ENCODE measurements at regions not wholly inside any gene's neighbourhood (a gene's known extent, or its start where the extent isn't known, plus 50 kb on each side); places are given as distances from the start of the nearest gene placed in this dataset.

GRCh38 chr7:42792841-42793240 lies 119.0 kb downstream of the C7orf25 start:
- H3K4me3 ChIP-seq (ENCODE audit: low read depth, low read length), result no peak overlapping the region
- TF ChIP-seq, protein P1, sequence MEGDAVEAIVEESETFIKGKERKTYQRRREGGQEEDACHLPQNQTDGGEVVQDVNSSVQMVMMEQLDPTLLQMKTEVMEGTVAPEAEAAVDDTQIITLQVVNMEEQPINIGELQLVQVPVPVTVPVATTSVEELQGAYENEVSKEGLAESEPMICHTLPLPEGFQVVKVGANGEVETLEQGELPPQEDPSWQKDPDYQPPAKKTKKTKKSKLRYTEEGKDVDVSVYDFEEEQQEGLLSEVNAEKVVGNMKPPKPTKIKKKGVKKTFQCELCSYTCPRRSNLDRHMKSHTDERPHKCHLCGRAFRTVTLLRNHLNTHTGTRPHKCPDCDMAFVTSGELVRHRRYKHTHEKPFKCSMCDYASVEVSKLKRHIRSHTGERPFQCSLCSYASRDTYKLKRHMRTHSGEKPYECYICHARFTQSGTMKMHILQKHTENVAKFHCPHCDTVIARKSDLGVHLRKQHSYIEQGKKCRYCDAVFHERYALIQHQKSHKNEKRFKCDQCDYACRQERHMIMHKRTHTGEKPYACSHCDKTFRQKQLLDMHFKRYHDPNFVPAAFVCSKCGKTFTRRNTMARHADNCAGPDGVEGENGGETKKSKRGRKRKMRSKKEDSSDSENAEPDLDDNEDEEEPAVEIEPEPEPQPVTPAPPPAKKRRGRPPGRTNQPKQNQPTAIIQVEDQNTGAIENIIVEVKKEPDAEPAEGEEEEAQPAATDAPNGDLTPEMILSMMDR (IDR thresholded peaks at IDR 0.05; ENCODE audit: borderline replicate concordance, insufficient read depth, low read depth, low read length), result no peak

DNA sequence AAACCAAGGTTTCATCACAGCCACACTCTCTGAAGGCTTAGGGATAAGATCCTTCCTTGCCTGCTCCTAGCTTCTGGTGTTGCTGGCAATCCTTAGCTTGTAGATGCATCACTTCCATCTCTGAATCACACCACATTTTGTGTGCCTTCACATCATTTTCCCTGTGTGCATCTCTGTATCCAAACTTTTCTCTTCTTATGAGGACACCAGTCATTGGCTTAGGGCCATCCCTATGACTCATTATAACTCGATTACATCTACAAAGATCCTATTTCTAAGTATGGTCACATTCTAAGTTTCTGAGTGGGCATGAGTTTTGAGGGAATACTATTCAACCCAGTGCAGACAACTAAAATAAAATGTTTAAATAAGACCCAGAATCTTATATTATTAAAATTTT lies 121.7 kb downstream of the C7orf25 start:
- TF ChIP-seq, protein P1 (IDR thresholded peaks at IDR 0.05; ENCODE audit: borderline replicate concordance, insufficient read depth, low read depth, low read length), result no peak

DNA sequence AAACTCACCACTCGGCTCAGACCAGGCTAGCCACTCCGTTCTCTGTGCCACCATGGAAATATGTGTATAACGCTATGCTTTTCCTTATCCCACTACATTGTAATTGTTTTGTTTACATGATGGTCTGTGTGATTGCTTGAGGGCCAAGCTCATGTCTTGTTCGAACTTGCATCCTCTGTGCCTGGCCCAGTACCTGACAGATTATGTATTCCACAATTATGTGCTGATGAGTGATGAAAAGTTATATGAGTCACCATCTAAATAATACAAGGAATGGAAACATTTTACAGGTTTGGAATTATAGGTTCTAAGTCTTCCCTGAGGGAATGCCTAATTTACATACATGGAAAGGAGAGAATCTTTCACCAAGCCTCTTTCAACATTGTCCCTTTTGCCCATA lies 137.4 kb downstream of the C7orf25 start:
- no peak overlapping the region for H3K4me3 ChIP-seq (ENCODE audit: low read depth, low read length)
- TF ChIP-seq, protein P1 (IDR thresholded peaks at IDR 0.05; ENCODE audit: borderline replicate concordance, insufficient read depth, low read depth, low read length), result no peak

More for the DNA sequence above, 121.7 kb downstream of the C7orf25 start:
- H3K4me3 ChIP-seq (ENCODE audit: low read depth, low read length), result no peak overlapping the region

DNA sequence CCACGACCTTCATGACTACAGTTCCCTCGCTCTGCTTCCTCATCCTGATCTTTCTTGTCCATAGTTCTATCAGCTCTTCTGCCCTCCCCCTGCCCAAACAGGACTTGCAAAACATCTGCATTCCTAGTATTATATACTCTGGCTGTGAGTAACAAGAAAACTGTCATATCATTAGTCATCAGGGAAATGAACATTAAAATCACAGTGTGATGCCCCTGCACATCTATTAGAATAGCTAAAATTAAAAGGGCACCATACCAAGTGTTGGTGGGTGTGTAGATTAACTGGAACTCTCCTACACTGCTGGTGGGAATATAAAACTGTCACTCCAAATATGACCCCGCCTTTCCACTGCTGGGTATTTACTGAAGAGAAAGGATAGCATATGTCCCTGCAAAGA lies 141.8 kb downstream of the C7orf25 start:
- TF ChIP-seq, protein P1 (IDR thresholded peaks at IDR 0.05; ENCODE audit: borderline replicate concordance, insufficient read depth, low read depth, low read length), result no peak
- H3K4me3 ChIP-seq (ENCODE audit: low read depth, low read length), result no peak overlapping the region

DNA sequence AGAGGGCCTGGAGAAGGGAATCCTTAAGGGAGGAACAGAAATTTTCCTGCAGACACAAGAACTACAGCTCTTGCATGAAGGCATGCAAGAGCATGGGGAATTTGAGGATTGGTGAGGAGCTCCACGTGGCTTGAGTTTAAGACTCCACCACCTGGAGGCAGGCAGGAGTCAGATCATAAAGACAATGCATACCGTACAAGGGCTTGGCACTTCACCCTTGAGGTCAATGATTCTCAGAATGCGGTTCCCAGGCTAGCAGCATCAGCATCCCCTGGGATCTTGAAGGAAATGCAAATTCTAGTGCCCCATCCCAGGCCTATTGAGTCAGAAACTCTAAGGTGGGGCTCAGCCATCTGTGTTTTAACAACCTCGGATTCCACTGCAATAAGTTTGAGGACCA lies 143.8 kb downstream of the C7orf25 start:
- no peak overlapping the region for H3K4me3 ChIP-seq (ENCODE audit: low read depth, low read length)
- TF ChIP-seq, protein P1 (IDR thresholded peaks at IDR 0.05; ENCODE audit: borderline replicate concordance, insufficient read depth, low read depth, low read length), result no peak

GRCh38 chr7:42766782-42767423 lies 145.0 kb downstream of the C7orf25 start:
- TF ChIP-seq, protein P1 (IDR thresholded peaks at IDR 0.05; ENCODE audit: borderline replicate concordance, insufficient read depth, low read depth, low read length), result no peak

GRCh38 chr7:42765931-42766330 lies 145.9 kb downstream of the C7orf25 start:
- TF ChIP-seq, protein P1 (IDR thresholded peaks at IDR 0.05; ENCODE audit: borderline replicate concordance, insufficient read depth, low read depth, low read length), result no peak

More at GRCh38 chr7:42766782-42767423, 145.0 kb downstream of the C7orf25 start:
- H3K4me3 ChIP-seq (ENCODE audit: low read depth, low read length), result no peak overlapping the region

More at GRCh38 chr7:42765931-42766330, 145.9 kb downstream of the C7orf25 start:
- no peak overlapping the region for H3K4me3 ChIP-seq (ENCODE audit: low read depth, low read length)

Data from GM12875 (cell line).